OCI-LY7 (cell line): ENCODE measurements at regions not wholly inside any gene's neighbourhood (a gene's known extent, or its start where the extent isn't known, plus 50 kb on each side); places are given as distances from the start of the nearest gene placed in this dataset.

Experiments
- CTCF ChIP-seq: fragments of 200-600 bp; sonication (generic); conservative IDR thresholded peaks from 2 replicates; pipeline ENCODE4 v1.5.1; 2014; ENCODE audit warnings: mild to moderate bottlenecking, antibody characterized with exemption, low read length, moderate library complexity, mixed read lengths
- EZH2phosphoT487 ChIP-seq: fragments of 200-600 bp; sonication (generic); IDR thresholded peaks from 2 replicates; pipeline ENCODE4 v1.6.1; 2018; ENCODE audit warnings: low read depth, borderline replicate concordance, mild to moderate bottlenecking, mixed run types, antibody characterized with exemption, low read length, moderate library complexity, mixed read lengths

GRCh38 chr12:131261906-131262305 is 308.2 kb downstream of the ADGRD1 start:
- TF ChIP-seq CTCF (no peak), EZH2phosphoT487 (no peak)
